Naive thymus-derived CD4-positive, alpha-beta T cell (primary cell): ENCODE measurements at regions not wholly inside any gene's neighbourhood (a gene's known extent, or its start where the extent isn't known, plus 50 kb on each side); places are given as distances from the start of the nearest gene placed in this dataset.

ENCODE experiments used
- ATAC-seq: fragments of 150-1000 bp; cut with Tn5 transposase; 2 replicates; pipeline ENCODE4 v1.10.0; 2021; ENCODE audit warnings: mild to moderate bottlenecking, moderate library complexity
- CTCF ChIA-PET: fragments of 350-600 bp; sonication (Branson Sonifier 250); formaldehyde crosslinking; loops from one replicate; lab custom pipeline; 2021; ENCODE audit warnings: antibody characterized with exemption; lab: Charles Lee
- POLR2A ChIA-PET: fragments of 350-600 bp; sonication (Branson Sonifier 250); formaldehyde crosslinking; loops from one replicate; lab custom pipeline; 2021; ENCODE audit warnings: antibody characterized with exemption, inconsistent platforms; lab: Charles Lee
- DNase-seq, 9 donors: peaks; one replicate each; pipeline versions ENCODE4 v3.0.0 to v3.0.0-alpha.2; 2020 to 2022; ENCODE audit warnings: mixed read lengths in 1 of 9
- H3K27ac ChIP-seq: one replicate; pipeline ENCODE4 v1.7.0; 2013; ENCODE audit warnings: mild to moderate bottlenecking, low read depth, low read length, moderate library complexity
- H3K27me3 ChIP-seq, 2 donors: one replicate each; pipeline ENCODE4 v1.7.0; 2013; ENCODE audit warnings: low read length in 2 of 2, mild to moderate bottlenecking in 2 of 2, moderate library complexity in 2 of 2; ENCODE audit not compliant: control insufficient read depth in 2 of 2, insufficient read depth in 2 of 2
- H3K36me3 ChIP-seq, 3 experiments: 1 replicate in 2 of 3; 2 replicates in 1 of 3; pipeline ENCODE4 v1.7.0; 2013; ENCODE audit warnings: low read length in 3 of 3, mild to moderate bottlenecking in 3 of 3, moderate library complexity in 1 of 3; ENCODE audit not compliant: insufficient read depth in 3 of 3, control insufficient read depth in 2 of 3
- H3K4me1 ChIP-seq, 2 donors: one replicate each; pipeline ENCODE4 v1.7.0; 2013; ENCODE audit warnings: low read length in 2 of 2, mild to moderate bottlenecking in 2 of 2, moderate library complexity in 1 of 2; ENCODE audit not compliant: control insufficient read depth in 2 of 2, insufficient read depth in 2 of 2
- H3K4me3 ChIP-seq: 2 replicates; pipeline ENCODE4 v1.7.0; 2013; ENCODE audit warnings: mild to moderate bottlenecking, low read length
- H3K9me3 ChIP-seq, 3 experiments: 1 replicate in 2 of 3; 2 replicates in 1 of 3; pipeline ENCODE4 v1.7.0; 2013; ENCODE audit warnings: low read length in 3 of 3; ENCODE audit not compliant: control insufficient read depth in 2 of 3
- H3K27ac Mint-ChIP-seq, 9 donors: one replicate each; pipeline ENCODE4 v1.8.0; 2020 to 2022; ENCODE audit warnings: mixed read lengths in 9 of 9, mild to moderate bottlenecking in 8 of 9, moderate library complexity in 5 of 9, inconsistent platforms in 2 of 9
- H3K27me3 Mint-ChIP-seq, 5 donors: one replicate each; pipeline ENCODE4 v1.8.0; 2021 to 2022; ENCODE audit warnings: mixed read lengths in 5 of 5, mild to moderate bottlenecking in 1 of 5
- H3K36me3 Mint-ChIP-seq, 5 donors: one replicate each; pipeline ENCODE4 v1.8.0; 2020 to 2022; ENCODE audit warnings: mixed read lengths in 5 of 5, mild to moderate bottlenecking in 3 of 5, inconsistent platforms in 1 of 5
- H3K4me1 Mint-ChIP-seq, 7 donors: one replicate each; pipeline ENCODE4 v1.8.0; 2020 to 2022; ENCODE audit warnings: mixed read lengths in 7 of 7, mild to moderate bottlenecking in 3 of 7, inconsistent platforms in 1 of 7
- H3K4me3 Mint-ChIP-seq, 10 donors: one replicate each; pipeline ENCODE4 v1.8.0; 2020 to 2022; ENCODE audit warnings: mild to moderate bottlenecking in 10 of 10, mixed read lengths in 10 of 10, moderate library complexity in 6 of 10, inconsistent platforms in 2 of 10
- H3K9me3 Mint-ChIP-seq, 11 donors: one replicate each; pipeline ENCODE4 v1.8.0; 2020 to 2022; ENCODE audit warnings: mixed read lengths in 11 of 11, mild to moderate bottlenecking in 4 of 11, inconsistent platforms in 1 of 11, moderate library complexity in 1 of 11
- intact Hi-C, 2 donors: fragments of 100-400 bp; cut with micrococcal nuclease; formaldehyde crosslinking; loops; one replicate each; pipeline ENCODE4 v1.15.1; 2023

DNA sequence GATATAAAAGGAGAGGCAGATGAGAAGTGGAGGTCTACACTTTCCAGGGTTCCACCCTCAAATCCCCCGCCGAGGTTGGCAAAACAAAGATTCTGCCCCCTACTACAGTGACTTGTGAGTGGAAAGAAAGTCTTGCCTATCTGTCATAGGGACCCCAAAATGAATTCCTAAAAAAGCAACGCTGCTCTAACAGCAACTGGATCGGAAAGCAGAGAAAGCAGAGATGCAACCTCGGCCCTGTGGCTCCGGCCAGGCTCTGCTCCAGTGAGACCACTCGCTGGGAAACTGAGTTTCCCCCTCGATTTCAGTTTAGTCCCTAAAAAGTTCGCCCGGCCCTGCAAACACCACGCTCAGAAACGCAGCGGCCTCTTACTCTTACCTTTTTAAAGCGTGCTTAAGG lies 297.9 kb upstream of the NFE2L3 start:
- DNase-seq (peak in 1 of 9 donors; percentile 20), ATAC-seq (no peak)
- Histone ChIP-seq H3K36me3 (no peaks in the 10 kb centered on the region), H3K27ac (no peak overlapping the region), H3K9me3 (peaks cover 0 to 6% (median 0%) of the 10 kb centered on the region in 3 experiments), H3K4me3 (no peak overlapping the region), H3K27me3 (peaks cover 35 to 74% of the 10 kb centered on the region in 2 donors), H3K4me1 (peaks cover 4 to 16% of the 10 kb centered on the region in 2 donors)
- POLR2A ChIA-PET, result no interaction called here
- peaks cover 48 to 61% (median 52%) of the 10 kb centered on the region in 5 donors for H3K27me3 Mint-ChIP-seq
- peaks cover 0 to 3% (median 0%) of the 10 kb centered on the region in 5 donors for H3K36me3 Mint-ChIP-seq
- H3K9me3 Mint-ChIP-seq, result peaks cover 0 to 15% (median 1%) of the 10 kb centered on the region in 11 donors
- H3K4me3 Mint-ChIP-seq, result peak overlapping the region in 7 of 10 donors; percentile 8 to 60 (median 49)
- CTCF ChIA-PET, result no interaction called here
- H3K4me1 Mint-ChIP-seq, result peaks cover 4 to 34% (median 19%) of the 10 kb centered on the region in 7 donors
- peak overlapping the region in 5 of 9 donors; percentile 21 to 70 (median 46) for H3K27ac Mint-ChIP-seq
- intact Hi-C loops, result loop anchor here (2.0 to 10.0 kb wide), 5 partner anchors 237 to 1305 kb away; partner anchors contain the start of genes CYCS (in 1 of the 2) and PALS2 (in 1 of the 2)

GRCh38 chr7:25854608-25855497 lies 297.1 kb upstream of the NFE2L3 start:
- Mint-ChIP-seq H3K27ac (peak overlapping the region in 5 of 9 donors; percentile 21 to 71 (median 54)), H3K9me3 (peaks cover 0 to 23% (median 6%) of the 10 kb centered on the region in 11 donors), H3K27me3 (peaks cover 44 to 61% (median 52%) of the 10 kb centered on the region in 5 donors), H3K4me3 (peak overlapping the region in 4 of 10 donors; percentile 20 to 79 (median 40)), H3K4me1 (peaks cover 4 to 42% (median 19%) of the 10 kb centered on the region in 7 donors), H3K36me3 (peaks cover 0 to 8% (median 0%) of the 10 kb centered on the region in 5 donors)
- DNase-seq (peak in 3 of 9 donors; percentile 29 to 37 (median 33)), ATAC-seq (peak; percentile 16)
- Histone ChIP-seq H3K9me3 (peaks cover 0 to 6% (median 0%) of the 10 kb centered on the region in 3 experiments), H3K36me3 (no peaks in the 10 kb centered on the region), H3K4me3 (no peak overlapping the region), H3K4me1 (peaks cover 4 to 16% of the 10 kb centered on the region in 2 donors), H3K27me3 (peaks cover 39 to 82% of the 10 kb centered on the region in 2 donors), H3K27ac (no peak overlapping the region)
- ChIA-PET CTCF (no interaction called here), POLR2A (interaction anchor here (1.9 kb wide), 1 partner anchor 10 kb away, joined by 4 read pairs; no protein-coding TSS in a partner anchor)
- intact Hi-C loops, result loop anchor here (2.0 to 10.0 kb wide), 5 partner anchors 238 to 1304 kb away; partner anchors contain the start of genes CYCS (in 1 of the 2) and PALS2 (in 1 of the 2)

DNA sequence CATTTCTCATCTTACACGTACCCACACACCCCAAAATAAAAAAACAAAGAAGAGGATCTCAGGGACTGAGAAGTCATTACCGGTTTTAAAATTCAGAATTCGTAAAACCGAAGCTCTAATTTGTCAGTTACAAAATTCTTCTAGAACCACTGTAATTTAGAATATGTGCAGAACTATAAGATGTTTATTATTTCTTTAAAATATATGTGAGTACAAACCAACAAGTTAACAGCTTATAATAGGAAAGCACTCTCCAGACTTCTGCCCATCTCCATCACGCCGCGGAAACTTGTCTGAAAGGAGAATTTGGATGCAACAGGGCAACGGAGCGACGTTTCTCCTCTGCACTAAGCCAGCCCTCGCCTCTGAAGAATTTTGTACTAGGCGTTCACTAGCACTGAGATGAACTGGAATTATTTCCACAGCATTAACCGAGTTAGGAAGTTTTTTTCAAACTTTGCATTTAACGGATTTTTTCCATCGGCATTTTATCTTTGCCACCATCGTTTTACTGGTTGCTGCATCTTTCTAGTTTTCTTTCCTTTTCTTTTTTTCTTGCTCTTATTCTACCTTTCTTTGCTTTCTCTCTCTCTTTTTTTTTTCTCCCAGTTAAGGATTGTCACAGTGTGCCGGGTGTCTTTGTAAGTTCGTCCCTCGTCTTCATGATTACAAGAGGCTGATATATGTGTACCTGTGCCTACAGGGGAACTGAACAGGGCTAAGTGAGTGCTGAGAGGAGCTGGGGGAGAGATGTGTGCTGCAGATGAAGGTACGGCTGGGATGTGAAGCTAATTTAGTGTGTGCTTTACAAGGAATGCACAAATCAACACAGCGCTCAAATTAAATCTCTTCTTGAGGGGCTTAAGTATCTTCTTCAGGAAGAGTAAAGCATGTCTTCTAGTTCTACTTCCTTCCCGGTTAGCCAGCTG lies 295.9 kb upstream of the NFE2L3 start:
- H3K4me1 ChIP-seq, result peaks cover 4 to 16% of the 10 kb centered on the region in 2 donors
- Mint-ChIP-seq H3K36me3 (peaks cover 0 to 12% (median 0%) of the 10 kb centered on the region in 5 donors), H3K27ac (peak overlapping the region in 3 of 9 donors; percentile 46 to 53 (median 50)), H3K9me3 (peaks cover 0 to 33% (median 10%) of the 10 kb centered on the region in 11 donors), H3K27me3 (peaks cover 31 to 59% (median 52%) of the 10 kb centered on the region in 5 donors), H3K4me1 (peaks cover 4 to 54% (median 23%) of the 10 kb centered on the region in 7 donors), H3K4me3 (peak overlapping the region in 2 of 10 donors; percentile 38 to 56)
- peak overlapping the region; percentile 21 for H3K4me3 ChIP-seq
- CTCF ChIA-PET, result no interaction called here
- H3K36me3 ChIP-seq, result no peaks in the 10 kb centered on the region
- peaks cover 0 to 18% (median 0%) of the 10 kb centered on the region in 3 experiments for H3K9me3 ChIP-seq
- no peak overlapping the region for H3K27ac ChIP-seq
- POLR2A ChIA-PET, result interaction anchor here (1.9 kb wide), 1 partner anchor 9 kb away, joined by 4 read pairs; no protein-coding TSS in a partner anchor
- H3K27me3 ChIP-seq, result peaks cover 41 to 90% of the 10 kb centered on the region in 2 donors
- ATAC-seq (no peak), DNase-seq (peak in 1 of 9 donors; percentile 18)
- intact Hi-C loops, result loop anchor here (2.0 to 10.0 kb wide), 3 partner anchors 731 to 1303 kb away; partner anchors contain the start of genes CYCS (in 1 of the 2) and PALS2 (in 1 of the 2)

GRCh38 chr7:25857376-25858067 lies 294.5 kb upstream of the NFE2L3 start:
- peaks cover 0 to 21% (median 0%) of the 10 kb centered on the region in 5 donors for H3K36me3 Mint-ChIP-seq
- H3K4me3 Mint-ChIP-seq, result no peak overlapping the region
- intact Hi-C loops, result loop anchor here (1.0 to 10.0 kb wide), 3 partner anchors 343 to 1283 kb away; partner anchors contain the start of genes CYCS (in 1 of the 2), HNRNPA2B1 (in 1 of the 2) and PALS2 (in 1 of the 2)
- peaks cover 4 to 47% (median 18%) of the 10 kb centered on the region in 11 donors for H3K9me3 Mint-ChIP-seq
- H3K27ac Mint-ChIP-seq, result no peak overlapping the region
- peak in 1 of 9 donors; percentile 12 for DNase-seq
- peaks cover 11 to 60% (median 24%) of the 10 kb centered on the region in 7 donors for H3K4me1 Mint-ChIP-seq
- H3K9me3 ChIP-seq, result peaks cover 0 to 26% (median 0%) of the 10 kb centered on the region in 3 experiments
- H3K4me1 ChIP-seq, result peaks cover 4 to 11% of the 10 kb centered on the region in 2 donors
- no peak for ATAC-seq
- no peaks in the 10 kb centered on the region for H3K36me3 ChIP-seq
- H3K4me3 ChIP-seq, result no peak overlapping the region
- no peak overlapping the region for H3K27ac ChIP-seq
- POLR2A ChIA-PET, result no interaction called here
- H3K27me3 Mint-ChIP-seq, result peaks cover 22 to 63% (median 57%) of the 10 kb centered on the region in 5 donors
- CTCF ChIA-PET, result no interaction called here
- peaks cover 34 to 97% of the 10 kb centered on the region in 2 donors for H3K27me3 ChIP-seq

- Mint-ChIP-seq H3K27me3 (peaks cover 19 to 67% (median 59%) of the 10 kb centered on the region in 5 donors), H3K27ac (no peak overlapping the region), H3K36me3 (peaks cover 0 to 25% (median 0%) of the 10 kb centered on the region in 5 donors), H3K9me3 (peaks cover 4 to 53% (median 18%) of the 10 kb centered on the region in 11 donors), H3K4me1 (peaks cover 12 to 64% (median 29%) of the 10 kb centered on the region in 7 donors), H3K4me3 (no peak overlapping the region)
- Histone ChIP-seq H3K4me3 (no peak overlapping the region), H3K4me1 (peaks cover 10 to 11% of the 10 kb centered on the region in 2 donors), H3K9me3 (peaks cover 0 to 28% (median 0%) of the 10 kb centered on the region in 3 experiments), H3K27me3 (peaks cover 40 to 97% of the 10 kb centered on the region in 2 donors), H3K27ac (no peak overlapping the region), H3K36me3 (no peaks in the 10 kb centered on the region)
- no peak for DNase-seq
- intact Hi-C loops, result loop anchor here (10.0 kb wide), 2 partner anchors 733 to 1283 kb away; partner anchors contain the start of genes CYCS (in 1 of the 2) and PALS2 (in 1 of the 2)
- no peak for ATAC-seq
- ChIA-PET CTCF (no interaction called here), POLR2A (no interaction called here)
These were observed 293.8 kb upstream of the NFE2L3 start for GRCh38 chr7:25858200-25858524.
